Peyer's patch (tissue), 4 donors: ENCODE measurements at regions not wholly inside any gene's neighbourhood (a gene's known extent, or its start where the extent isn't known, plus 50 kb on each side); places are given as distances from the start of the nearest gene placed in this dataset.

Source experiments
- DNase-seq, 3 donors: peaks; one replicate each; pipeline ENCODE4 v3.0.0-alpha.2; 2017 to 2019
- H3K27ac ChIP-seq, 4 donors: fragments of 200-600 bp; sonication (generic); one replicate each; pipeline ENCODE4 v1.5.1; 2016 to 2019
- H3K27me3 ChIP-seq, 2 donors: fragments of 200-600 bp; sonication (generic); one replicate each; pipeline ENCODE4 v1.5.1; 2019
- H3K36me3 ChIP-seq, 3 donors: fragments of 200-600 bp; sonication (generic); one replicate each; pipeline ENCODE4 v1.5.1; 2016 to 2019
- H3K4me1 ChIP-seq, 4 donors: fragments of 200-600 bp; sonication (generic); one replicate each; pipeline ENCODE4 v1.5.1; 2016 to 2019
- H3K4me3 ChIP-seq, 4 donors: fragments of 200-600 bp; sonication (generic); 1 replicate in 3 of 4; 2 replicates in 1 of 4; pipeline ENCODE4 v1.5.1; 2016 to 2019; ENCODE audit warnings: mild to moderate bottlenecking in 1 of 4
- H3K9me3 ChIP-seq, 4 donors: fragments of 200-600 bp; sonication (generic); one replicate each; pipeline ENCODE4 v1.5.1; 2016 to 2019; ENCODE audit warnings: mild to moderate bottlenecking in 1 of 4
- CTCF ChIP-seq, 6 experiments: fragments of 450-650 bp in 4 of 6; fragments of 200-600 bp in 2 of 6; sonication (generic) in 1 of 6; IDR thresholded peaks; one replicate each; pipeline ENCODE4 v1.5.1; 2017 to 2019; ENCODE audit warnings: antibody characterized with exemption in 6 of 6, mild to moderate bottlenecking in 3 of 6, moderate library complexity in 1 of 6
- POLR2A ChIP-seq, 2 donors: fragments of 450-650 bp; IDR thresholded peaks; one replicate each; pipeline ENCODE4 v1.5.1; 2017; ENCODE audit warnings: antibody characterized with exemption in 2 of 2, mild to moderate bottlenecking in 2 of 2, moderate library complexity in 2 of 2

DNA sequence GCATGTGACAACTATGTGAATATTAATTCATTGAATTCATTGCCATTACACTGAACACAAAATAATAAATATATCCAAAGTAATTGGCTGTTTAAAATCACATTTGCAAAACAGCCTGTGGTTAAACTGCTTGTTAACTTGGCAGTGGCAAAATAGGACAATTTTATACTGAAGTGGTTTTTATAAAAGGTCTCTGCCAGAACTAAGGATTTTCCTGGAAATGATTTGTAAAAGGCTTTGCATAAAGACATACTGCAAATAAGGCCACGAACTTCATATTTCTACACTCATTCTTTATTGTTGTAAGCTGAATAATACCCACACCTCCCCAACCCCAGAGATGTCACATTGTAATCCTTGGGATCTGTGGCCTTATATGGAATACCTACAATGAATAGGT lies 370.3 kb upstream of the RGMB start:
- no peak for TF ChIP-seq CTCF (IDR thresholded peaks at IDR 0.05)
- no peak for TF ChIP-seq POLR2A (IDR thresholded peaks at IDR 0.05)
- no peak for DNase-seq

DNA sequence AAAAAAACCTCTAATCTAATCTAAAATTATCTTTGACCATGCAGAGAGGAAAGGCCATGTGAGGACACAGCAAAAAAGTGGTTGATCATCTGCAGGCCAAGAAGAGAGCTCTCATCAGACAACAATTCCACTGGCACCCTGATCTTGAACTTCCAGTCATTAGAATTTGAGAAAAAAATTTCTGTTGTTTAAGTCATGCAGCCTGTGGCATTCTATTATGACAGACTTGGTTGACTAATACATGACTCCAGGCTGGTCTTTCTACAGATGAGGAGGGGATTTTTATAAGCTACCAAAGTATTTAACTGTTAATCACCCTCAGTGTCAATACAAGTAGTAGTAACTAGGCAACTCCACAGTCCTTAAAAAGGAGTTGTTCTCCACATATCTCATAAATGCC lies 358.5 kb upstream of the RGMB start:
- no peaks in the 10 kb centered on the region for H3K36me3 ChIP-seq
- no peaks in the 10 kb centered on the region for H3K27me3 ChIP-seq
- no peak for TF ChIP-seq CTCF (IDR thresholded peaks at IDR 0.05)
- TF ChIP-seq POLR2A (IDR thresholded peaks at IDR 0.05): no peak
- H3K4me1 ChIP-seq: no peaks in the 10 kb centered on the region
- no peak overlapping the region for H3K27ac ChIP-seq
- no peak for DNase-seq
- H3K4me3 ChIP-seq: no peak overlapping the region
- no peaks in the 10 kb centered on the region for H3K9me3 ChIP-seq

More for the DNA sequence above, 370.3 kb upstream of the RGMB start:
- H3K27ac ChIP-seq: no peak overlapping the region
- H3K4me3 ChIP-seq: no peak overlapping the region
- no peaks in the 10 kb centered on the region for H3K9me3 ChIP-seq
- H3K4me1 ChIP-seq: no peaks in the 10 kb centered on the region
- H3K27me3 ChIP-seq: no peaks in the 10 kb centered on the region
- H3K36me3 ChIP-seq: no peaks in the 10 kb centered on the region

- no peak overlapping the region for H3K27ac ChIP-seq
- no peaks in the 10 kb centered on the region for H3K27me3 ChIP-seq
- TF ChIP-seq CTCF (IDR thresholded peaks at IDR 0.05): no peak
- TF ChIP-seq POLR2A (IDR thresholded peaks at IDR 0.05): no peak
- no peaks in the 10 kb centered on the region for H3K9me3 ChIP-seq
- H3K4me1 ChIP-seq: no peaks in the 10 kb centered on the region
- H3K36me3 ChIP-seq: no peaks in the 10 kb centered on the region
- DNase-seq: no peak
- no peak overlapping the region for H3K4me3 ChIP-seq
These were observed 357.8 kb upstream of the RGMB start for GRCh38 chr5:98415663-98416062.

DNA sequence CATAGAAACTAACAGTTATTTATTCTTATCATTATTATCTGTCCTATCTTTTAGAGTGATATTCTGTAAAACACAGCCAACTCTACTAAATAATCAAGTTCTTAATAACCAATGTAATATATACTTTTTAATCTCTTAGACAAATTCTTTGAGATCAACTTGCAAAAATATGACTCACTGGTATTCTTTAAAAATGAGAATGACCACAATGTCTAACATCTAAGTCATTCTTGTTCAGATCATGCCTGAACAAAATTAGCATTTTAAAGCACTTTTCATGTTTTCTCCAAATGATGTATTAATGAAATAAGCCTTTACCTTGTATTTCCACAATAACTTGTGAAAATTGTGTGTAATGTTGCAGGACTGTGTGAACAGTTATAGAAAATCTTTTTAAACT lies 356.9 kb upstream of the RGMB start:
- Histone ChIP-seq H3K4me3 (no peak overlapping the region), H3K27me3 (no peaks in the 10 kb centered on the region), H3K27ac (no peak overlapping the region), H3K36me3 (no peaks in the 10 kb centered on the region), H3K9me3 (no peaks in the 10 kb centered on the region), H3K4me1 (no peaks in the 10 kb centered on the region)
- TF ChIP-seq POLR2A (IDR thresholded peaks at IDR 0.05) (no peak), CTCF (IDR thresholded peaks at IDR 0.05) (no peak)
- no peak for DNase-seq

DNA sequence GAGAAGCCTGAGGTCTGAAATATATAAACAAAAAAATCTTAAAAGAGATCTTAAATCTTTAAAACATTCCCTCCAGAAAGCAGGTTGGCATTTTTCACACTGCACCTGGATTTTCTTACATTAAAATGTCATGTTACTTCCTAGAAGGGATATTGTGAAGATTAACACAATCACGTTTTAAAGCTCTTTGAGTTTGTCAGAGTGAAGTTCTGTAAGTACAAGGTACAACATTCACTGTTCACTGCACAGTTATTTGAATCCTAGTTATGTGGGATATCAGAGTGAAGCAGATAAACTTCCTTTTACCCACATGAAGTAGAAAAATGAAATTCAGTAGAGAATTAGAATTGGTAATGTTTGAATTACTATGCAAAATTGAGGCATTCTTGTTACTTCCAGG lies 353.6 kb upstream of the RGMB start:
- no peak overlapping the region for H3K27ac ChIP-seq
- DNase-seq: no peak
- no peaks in the 10 kb centered on the region for H3K27me3 ChIP-seq
- H3K4me1 ChIP-seq: no peaks in the 10 kb centered on the region
- H3K4me3 ChIP-seq: no peak overlapping the region
- no peaks in the 10 kb centered on the region for H3K9me3 ChIP-seq
- H3K36me3 ChIP-seq: no peaks in the 10 kb centered on the region
- no peak for TF ChIP-seq CTCF (IDR thresholded peaks at IDR 0.05)
- TF ChIP-seq POLR2A (IDR thresholded peaks at IDR 0.05): no peak
